IPS-NIHi7 (cell line): ENCODE measurements at regions not wholly inside any gene's neighbourhood (a gene's known extent, or its start where the extent isn't known, plus 50 kb on each side); places are given as distances from the start of the nearest gene placed in this dataset.

Experiments used
- DNase-seq: peaks from one replicate; pipeline ENCODE4 v3.0.0; 2012; ENCODE audit warnings: mixed read lengths; ENCODE audit errors: extremely low spot score

GRCh38 chr14:29109589-29109988 lies 343.0 kb downstream of the FOXG1 start:
- DNase-seq = no peak

GRCh38 chr14:29111554-29111953 lies 345.0 kb downstream of the FOXG1 start:
- DNase-seq = no peak

DNA sequence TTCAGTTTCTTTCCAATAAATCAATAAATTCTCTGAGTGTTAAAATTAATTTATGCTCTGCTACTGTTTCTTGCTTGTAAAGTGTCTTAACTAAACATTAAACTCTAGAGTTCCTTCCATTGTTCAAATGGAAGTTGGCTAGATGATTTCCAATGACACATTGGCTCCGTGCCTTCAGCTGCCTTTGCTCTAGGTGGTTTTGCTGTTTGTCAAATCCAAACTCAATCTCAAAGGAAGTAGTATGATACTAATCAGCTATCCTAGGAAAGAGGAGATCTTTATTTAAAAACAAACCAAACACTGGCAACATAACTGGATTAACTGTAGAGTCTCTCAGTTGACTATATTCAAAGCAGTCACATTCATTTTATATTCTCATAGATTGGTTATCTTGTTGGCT lies 356.4 kb downstream of the FOXG1 start:
- no peak for DNase-seq

GRCh38 chr14:29126361-29126760 lies 359.8 kb downstream of the FOXG1 start:
- no peak for DNase-seq

GRCh38 chr14:29126865-29127264 lies 360.3 kb downstream of the FOXG1 start:
- DNase-seq = no peak

DNA sequence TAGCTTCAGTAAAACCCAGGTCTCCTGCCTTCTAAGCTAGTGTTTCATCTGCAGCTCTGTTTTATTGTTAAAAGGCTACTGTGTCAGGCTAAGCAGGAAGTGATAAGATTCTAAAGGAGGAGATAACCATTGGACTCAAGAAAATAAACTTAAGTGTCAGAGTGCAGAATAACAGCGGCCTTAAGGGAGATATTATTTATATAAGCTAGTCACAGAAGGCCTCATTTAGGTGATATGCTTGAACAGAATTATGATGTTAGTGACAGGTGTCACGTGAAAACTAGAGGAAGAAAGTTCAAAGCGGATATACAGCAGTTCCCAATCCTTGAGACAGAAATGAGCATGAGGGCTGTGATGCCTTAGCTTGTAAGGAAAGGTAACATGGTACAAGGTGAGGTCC lies 373.4 kb downstream of the FOXG1 start:
- no peak for DNase-seq

GRCh38 chr14:29144621-29145020 lies 378.0 kb downstream of the FOXG1 start:
- DNase-seq = no peak

DNA sequence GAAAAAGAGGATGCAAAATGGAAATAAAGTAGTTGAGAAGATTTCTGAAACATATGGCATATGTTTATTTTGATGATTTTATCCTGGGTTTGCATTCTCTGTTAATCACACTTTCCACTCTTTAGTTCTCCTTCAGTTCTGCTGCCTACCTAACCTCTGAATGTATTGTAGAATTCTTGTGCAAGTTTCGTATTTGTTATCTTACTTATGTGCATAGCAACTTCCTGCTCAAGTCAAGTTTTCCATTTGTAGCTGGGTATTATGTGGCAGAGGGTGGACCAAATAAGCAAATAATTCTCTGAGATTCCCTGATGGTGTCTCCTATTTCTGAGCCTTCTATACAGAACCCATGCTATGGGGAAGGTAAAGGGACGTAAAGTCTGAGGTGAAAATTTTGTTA lies 381.6 kb downstream of the FOXG1 start:
- no peak for DNase-seq

GRCh38 chr14:29149798-29150197 lies 383.2 kb downstream of the FOXG1 start:
- DNase-seq = no peak

DNA sequence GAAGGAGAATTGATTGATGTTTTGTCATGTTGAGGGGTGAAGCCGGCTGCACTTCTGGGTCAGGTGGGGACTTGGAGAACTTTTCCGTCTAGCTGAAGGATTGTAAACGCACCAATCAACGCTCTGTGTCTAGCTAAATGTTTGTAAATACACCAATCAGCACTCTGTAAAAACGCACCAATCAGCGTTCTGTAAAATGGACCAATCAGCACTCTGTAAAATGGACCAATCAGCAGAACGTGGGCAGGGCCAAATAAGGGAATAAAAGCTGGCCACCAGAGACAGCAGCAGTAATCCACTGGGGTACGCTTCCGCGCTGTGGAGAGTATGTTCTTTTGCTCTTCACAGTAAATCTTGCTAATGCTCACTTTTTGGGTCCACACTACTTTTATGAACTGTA lies 384.1 kb downstream of the FOXG1 start:
- DNase-seq = no peak

GRCh38 chr14:29156096-29156495 lies 389.5 kb downstream of the FOXG1 start:
- no peak for DNase-seq

GRCh38 chr14:29161593-29161992 lies 395.0 kb downstream of the FOXG1 start:
- no peak for DNase-seq

DNA sequence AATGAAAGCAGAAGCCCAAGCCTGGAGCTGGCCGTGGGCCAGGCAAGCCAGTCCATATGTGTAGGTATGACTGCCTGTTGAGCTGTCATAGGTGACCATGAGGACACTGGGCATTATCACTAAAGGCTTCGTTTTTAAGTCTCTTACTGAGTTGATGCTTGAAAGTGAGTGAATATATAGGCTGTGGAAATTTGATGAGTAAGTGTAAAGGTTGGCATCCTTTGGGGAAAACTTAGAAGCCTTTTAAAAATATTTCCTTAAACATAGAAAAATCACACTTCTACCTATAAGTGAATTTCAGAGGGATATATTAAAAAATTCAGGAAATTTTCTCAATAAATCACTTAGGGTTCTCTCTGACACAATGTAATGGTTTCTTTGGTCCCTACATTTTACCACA lies 396.5 kb downstream of the FOXG1 start:
- DNase-seq = no peak

- DNase-seq = no peak
These were observed 398.8 kb downstream of the FOXG1 start for GRCh38 chr14:29165431-29165830.

- DNase-seq = peak; percentile 14
These were observed 399.9 kb downstream of the FOXG1 start for GRCh38 chr14:29166507-29166906.

GRCh38 chr14:29168149-29168548 lies 401.6 kb downstream of the FOXG1 start:
- DNase-seq = no peak

GRCh38 chr14:29169408-29169807 lies 402.8 kb downstream of the FOXG1 start:
- DNase-seq = no peak

DNA sequence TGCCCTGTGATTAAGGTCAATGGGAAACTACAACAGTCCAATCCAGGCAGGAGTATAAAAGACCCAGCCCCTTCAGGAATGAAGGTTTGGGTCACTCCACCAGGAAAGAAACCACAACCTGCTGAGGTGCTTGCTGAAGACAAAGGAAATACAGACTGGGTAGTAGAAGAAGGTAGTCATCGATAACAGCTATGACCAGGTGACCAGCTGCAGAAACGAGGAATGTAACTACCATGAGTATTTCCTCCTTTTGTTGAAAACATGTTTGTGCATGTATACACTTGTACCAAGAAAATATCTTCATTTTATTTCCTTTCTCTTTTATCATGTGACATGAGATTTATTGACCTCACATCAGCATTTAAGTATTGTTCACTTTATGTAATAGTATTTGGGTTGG lies 409.1 kb downstream of the FOXG1 start:
- no peak for DNase-seq

- no peak for DNase-seq
These were observed 410.3 kb downstream of the FOXG1 start for GRCh38 chr14:29176876-29177275.

GRCh38 chr14:29178971-29179370 lies 412.4 kb downstream of the FOXG1 start:
- DNase-seq = no peak

- no peak for DNase-seq
These were observed 424.5 kb downstream of the FOXG1 start for GRCh38 chr14:29191092-29191491.

GRCh38 chr14:29197557-29197956 lies 431.0 kb downstream of the FOXG1 start:
- DNase-seq = no peak

DNA sequence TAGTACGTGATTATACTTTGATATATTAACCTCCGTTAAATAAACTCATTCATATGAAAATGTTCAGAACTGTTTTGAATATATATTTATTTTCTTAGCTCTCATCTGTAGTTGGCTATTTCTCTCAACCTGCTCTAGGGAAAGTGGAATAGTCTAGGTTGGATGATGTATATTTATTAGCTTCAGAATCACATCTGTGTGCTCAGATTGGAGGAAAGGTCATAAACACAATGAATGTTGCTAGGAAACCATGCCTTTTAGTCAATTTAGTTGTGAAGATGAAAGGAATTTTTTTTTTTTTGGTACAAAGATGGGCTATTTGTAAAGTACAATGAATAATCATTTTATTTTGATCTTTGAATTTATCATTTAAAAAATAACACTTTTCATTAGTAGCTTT lies 439.1 kb downstream of the FOXG1 start:
- DNase-seq = no peak

DNA sequence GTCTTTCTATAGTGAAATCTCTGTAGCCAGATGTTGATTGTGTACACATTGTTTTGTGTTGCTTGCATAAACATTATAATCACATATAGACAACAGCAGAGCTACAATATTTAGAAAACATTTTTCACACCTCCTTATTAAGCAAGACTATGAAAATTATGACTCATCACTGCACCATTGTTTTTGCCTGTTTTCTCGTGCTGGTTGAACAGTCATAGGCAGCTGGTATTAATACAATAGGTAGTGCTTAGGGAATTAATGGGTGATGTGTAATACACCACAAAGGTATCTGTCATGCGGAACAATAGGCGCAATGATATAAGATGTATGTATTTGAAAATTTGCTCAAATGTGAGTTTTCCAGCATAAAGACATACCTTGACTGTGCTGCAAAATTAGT lies 449.3 kb downstream of the FOXG1 start:
- DNase-seq = no peak
